Body of pancreas (tissue), 4 donors: ENCODE measurements at regions not wholly inside any gene's neighbourhood (a gene's known extent, or its start where the extent isn't known, plus 50 kb on each side); places are given as distances from the start of the nearest gene placed in this dataset.

Experiments used
- POLR2A ChIP-seq, 3 donors: fragments of 450-650 bp; IDR thresholded peaks; one replicate each; pipeline ENCODE4 v1.6.1; 2016; ENCODE audit warnings: antibody characterized with exemption in 3 of 3, mild to moderate bottlenecking in 2 of 3
- TF ChIP-seq, protein P1 (sequence below), 7 experiments: fragments of 450-650 bp in 4 of 7; fragments of 200-600 bp in 3 of 7; sonication (generic) in 3 of 7; IDR thresholded peaks; one replicate each; pipeline ENCODE4 v1.5.1; 2016 to 2019; ENCODE audit warnings: antibody characterized with exemption in 7 of 7

DNA sequence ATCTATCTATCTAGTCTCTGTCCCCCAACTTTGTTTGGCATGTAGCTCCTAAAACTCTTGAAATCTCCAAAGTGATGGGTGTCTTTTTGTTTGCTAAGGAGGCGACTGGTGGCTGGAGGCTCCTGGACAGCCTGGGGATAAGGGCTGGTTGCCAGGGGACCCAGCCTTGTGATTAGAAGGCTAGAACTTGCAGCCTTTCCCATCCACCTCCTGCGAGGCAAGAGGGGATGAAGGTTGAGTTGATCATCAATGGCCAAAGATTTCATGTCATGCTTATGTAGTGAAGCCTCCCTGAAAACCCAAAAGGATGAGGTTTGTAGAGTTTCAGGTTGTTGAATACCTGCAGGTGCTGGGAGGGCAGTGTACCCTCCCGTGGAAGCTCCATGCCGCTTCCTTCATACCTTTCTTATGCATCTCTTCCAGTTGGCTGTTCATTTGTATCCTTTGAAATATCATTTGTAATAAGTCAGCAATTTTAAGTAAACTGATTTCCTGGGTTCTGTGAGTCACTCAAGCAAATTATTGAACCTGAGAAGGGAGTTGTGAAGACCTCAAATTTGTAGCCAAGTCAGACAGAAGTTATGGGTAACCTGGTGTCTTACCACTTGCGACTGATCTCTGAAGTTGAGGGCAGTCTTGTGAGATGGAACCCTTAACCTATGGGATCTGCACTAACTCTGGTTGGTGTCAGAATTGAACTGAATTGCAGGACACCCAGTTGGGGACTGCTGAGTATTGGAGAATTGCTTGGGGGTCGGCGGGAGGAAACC, 202.4 kb downstream of the SEC14L1 start:
- TF ChIP-seq, protein P1, sequence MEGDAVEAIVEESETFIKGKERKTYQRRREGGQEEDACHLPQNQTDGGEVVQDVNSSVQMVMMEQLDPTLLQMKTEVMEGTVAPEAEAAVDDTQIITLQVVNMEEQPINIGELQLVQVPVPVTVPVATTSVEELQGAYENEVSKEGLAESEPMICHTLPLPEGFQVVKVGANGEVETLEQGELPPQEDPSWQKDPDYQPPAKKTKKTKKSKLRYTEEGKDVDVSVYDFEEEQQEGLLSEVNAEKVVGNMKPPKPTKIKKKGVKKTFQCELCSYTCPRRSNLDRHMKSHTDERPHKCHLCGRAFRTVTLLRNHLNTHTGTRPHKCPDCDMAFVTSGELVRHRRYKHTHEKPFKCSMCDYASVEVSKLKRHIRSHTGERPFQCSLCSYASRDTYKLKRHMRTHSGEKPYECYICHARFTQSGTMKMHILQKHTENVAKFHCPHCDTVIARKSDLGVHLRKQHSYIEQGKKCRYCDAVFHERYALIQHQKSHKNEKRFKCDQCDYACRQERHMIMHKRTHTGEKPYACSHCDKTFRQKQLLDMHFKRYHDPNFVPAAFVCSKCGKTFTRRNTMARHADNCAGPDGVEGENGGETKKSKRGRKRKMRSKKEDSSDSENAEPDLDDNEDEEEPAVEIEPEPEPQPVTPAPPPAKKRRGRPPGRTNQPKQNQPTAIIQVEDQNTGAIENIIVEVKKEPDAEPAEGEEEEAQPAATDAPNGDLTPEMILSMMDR (IDR thresholded peaks at IDR 0.05): no peak
- TF ChIP-seq POLR2A (IDR thresholded peaks at IDR 0.05): no peak
